ENCODE measurements at regions not wholly inside any gene's neighbourhood (a gene's known extent, or its start where the extent isn't known, plus 50 kb on each side); places are given as distances from the start of the nearest gene placed in this dataset.
A peak's percentile ranks its signal among the peaks of the same experiment; 100 is the strongest.

DNA sequence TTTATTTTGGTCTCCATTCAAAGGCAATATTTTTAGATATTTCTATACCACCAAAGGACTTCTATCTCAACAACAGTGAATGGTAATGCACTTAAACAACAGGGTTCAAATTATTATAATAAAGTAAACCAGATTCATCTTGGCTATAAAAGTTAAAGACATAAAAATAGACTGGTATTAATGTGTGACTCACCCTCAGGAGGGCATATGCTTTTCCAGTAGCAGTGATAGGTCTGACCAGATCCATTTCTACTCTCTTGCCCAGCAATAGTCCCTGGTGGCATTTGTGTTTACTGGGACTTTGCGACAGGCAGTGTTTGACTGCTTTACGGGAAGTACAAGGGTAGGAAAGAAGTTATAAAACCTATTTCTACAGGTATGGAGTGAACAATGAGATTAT is 353.2 kb upstream of the ATP2B1 start:
- 91 to 96% methylated on average over 2 of the region's 2 CpGs for WGBS, 2 donors
- no peaks in the 10 kb centered on the region for H3K9me3 ChIP-seq
- TF ChIP-seq, protein P1, sequence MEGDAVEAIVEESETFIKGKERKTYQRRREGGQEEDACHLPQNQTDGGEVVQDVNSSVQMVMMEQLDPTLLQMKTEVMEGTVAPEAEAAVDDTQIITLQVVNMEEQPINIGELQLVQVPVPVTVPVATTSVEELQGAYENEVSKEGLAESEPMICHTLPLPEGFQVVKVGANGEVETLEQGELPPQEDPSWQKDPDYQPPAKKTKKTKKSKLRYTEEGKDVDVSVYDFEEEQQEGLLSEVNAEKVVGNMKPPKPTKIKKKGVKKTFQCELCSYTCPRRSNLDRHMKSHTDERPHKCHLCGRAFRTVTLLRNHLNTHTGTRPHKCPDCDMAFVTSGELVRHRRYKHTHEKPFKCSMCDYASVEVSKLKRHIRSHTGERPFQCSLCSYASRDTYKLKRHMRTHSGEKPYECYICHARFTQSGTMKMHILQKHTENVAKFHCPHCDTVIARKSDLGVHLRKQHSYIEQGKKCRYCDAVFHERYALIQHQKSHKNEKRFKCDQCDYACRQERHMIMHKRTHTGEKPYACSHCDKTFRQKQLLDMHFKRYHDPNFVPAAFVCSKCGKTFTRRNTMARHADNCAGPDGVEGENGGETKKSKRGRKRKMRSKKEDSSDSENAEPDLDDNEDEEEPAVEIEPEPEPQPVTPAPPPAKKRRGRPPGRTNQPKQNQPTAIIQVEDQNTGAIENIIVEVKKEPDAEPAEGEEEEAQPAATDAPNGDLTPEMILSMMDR (IDR thresholded peaks at IDR 0.05): no peak
- no peak overlapping the region for H3K27ac ChIP-seq
- peaks cover 0 to 40% (median 11%) of the 10 kb centered on the region in 9 donors for H3K4me1 ChIP-seq
- no peak for ATAC-seq
- intact Hi-C loops (cut with DNase I): no loop called here
- no peaks in the 10 kb centered on the region for H3K27me3 ChIP-seq
- no peak for DNase-seq
- H3K36me3 ChIP-seq: no peaks in the 10 kb centered on the region
- H3K4me3 ChIP-seq: no peak overlapping the region

DNA sequence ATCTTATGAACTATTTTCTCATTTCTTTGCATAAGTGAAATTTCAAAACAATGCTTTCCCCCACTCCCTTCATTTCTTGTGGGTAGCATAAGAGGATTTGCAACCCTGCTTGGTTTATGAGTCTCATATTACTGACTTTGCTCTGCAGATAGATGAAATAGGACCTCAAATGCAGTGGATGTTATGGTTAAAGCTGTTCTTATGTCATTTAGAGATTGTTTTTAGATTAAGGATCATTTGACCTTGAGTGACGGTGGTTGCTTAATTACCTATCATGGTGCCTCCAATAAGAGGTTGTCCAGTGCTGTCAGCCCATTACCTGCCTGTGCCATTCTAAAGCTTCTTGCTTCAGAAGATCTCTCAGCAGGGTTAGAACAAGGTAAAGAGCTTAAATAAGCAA is 351.4 kb upstream of the ATP2B1 start:
- Histone ChIP-seq H3K4me1 (peaks cover 0 to 27% (median 6%) of the 10 kb centered on the region in 9 donors), H3K27me3 (no peaks in the 10 kb centered on the region), H3K9me3 (no peaks in the 10 kb centered on the region), H3K36me3 (no peaks in the 10 kb centered on the region), H3K27ac (no peak overlapping the region), H3K4me3 (no peak overlapping the region)
- intact Hi-C loops (cut with DNase I): no loop called here
- DNase-seq (no peak), ATAC-seq (no peak)
- TF ChIP-seq, protein P1 (IDR thresholded peaks at IDR 0.05): no peak
- WGBS, 2 donors: 90 to 91% methylated on average over 1 of the region's 1 CpG

DNA sequence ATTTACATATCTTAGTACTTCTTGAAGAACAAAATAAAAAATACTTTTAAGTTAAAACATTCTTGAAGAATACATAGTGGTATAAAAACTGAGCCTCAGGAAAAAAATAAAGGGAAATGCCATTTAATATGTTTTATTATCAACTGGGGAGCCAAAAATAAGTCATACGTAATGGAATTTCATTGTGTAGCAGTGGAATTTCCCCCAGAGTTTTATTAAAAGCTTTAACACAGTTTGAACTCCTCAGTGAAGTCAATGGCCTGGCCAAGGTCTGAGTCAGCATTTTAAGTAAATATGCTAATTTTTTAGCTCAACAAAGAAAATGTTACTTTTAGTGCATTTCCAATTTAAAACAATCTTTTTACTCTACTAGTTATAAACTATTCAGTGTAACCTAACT is 350.1 kb upstream of the ATP2B1 start:
- Histone ChIP-seq H3K4me3 (no peak overlapping the region), H3K27ac (peak overlapping the region in 3 of 10 donors; percentile 11 to 46 (median 23)), H3K27me3 (no peaks in the 10 kb centered on the region), H3K4me1 (peaks cover 0 to 20% (median 4%) of the 10 kb centered on the region in 9 donors), H3K9me3 (no peaks in the 10 kb centered on the region), H3K36me3 (no peaks in the 10 kb centered on the region)
- 33 to 56% methylated on average over 1 of the region's 1 CpG for WGBS, 2 donors
- peak in 1 of 2 donors; percentile 9 for DNase-seq
- intact Hi-C loops (cut with DNase I): no loop called here
- peak in 4 of 8 donors; percentile 50 to 88 (median 74) for ATAC-seq
- TF ChIP-seq, protein P1 (IDR thresholded peaks at IDR 0.05): no peak

DNA sequence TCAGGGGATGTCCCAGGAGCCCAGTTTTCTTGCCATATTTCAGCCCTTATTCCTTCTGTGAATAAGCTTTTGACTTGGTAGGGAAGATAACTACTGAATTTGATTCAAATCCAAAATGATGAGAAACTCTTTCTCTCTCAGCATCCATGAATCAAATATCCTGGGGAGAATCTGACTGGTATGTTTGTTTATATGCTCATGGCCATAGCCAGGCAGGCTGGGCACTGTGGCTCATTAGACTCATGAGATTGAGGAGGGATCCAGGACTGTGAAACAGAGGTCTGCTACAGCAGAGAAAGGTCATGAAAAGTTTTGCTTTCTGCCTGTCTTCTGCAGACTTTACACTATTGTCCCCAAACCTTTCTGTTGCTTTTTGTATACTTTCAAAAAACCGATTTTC is 346.4 kb upstream of the ATP2B1 start:
- H3K4me1 ChIP-seq: peaks cover 0 to 20% (median 4%) of the 10 kb centered on the region in 9 donors
- no peak overlapping the region for H3K27ac ChIP-seq
- no peaks in the 10 kb centered on the region for H3K27me3 ChIP-seq
- DNase-seq (no peak), ATAC-seq (no peak)
- intact Hi-C loops (cut with DNase I): no loop called here
- WGBS, 2 donors: 88 to 89% methylated on average over 1 of the region's 1 CpG
- H3K36me3 ChIP-seq: no peaks in the 10 kb centered on the region
- TF ChIP-seq, protein P1 (IDR thresholded peaks at IDR 0.05): no peak
- H3K4me3 ChIP-seq: no peak overlapping the region
- no peaks in the 10 kb centered on the region for H3K9me3 ChIP-seq

Data from heart right ventricle (tissue), 16 donors.